ENCODE measurements at regions not wholly inside any gene's neighbourhood (a gene's known extent, or its start where the extent isn't known, plus 50 kb on each side); places are given as distances from the start of the nearest gene placed in this dataset.

GRCh38 chr21:41673596-41674335 is 93.1 kb downstream of the RIPK4 start:
- no peaks in the 10 kb centered on the region for H3K9me3 ChIP-seq (ENCODE audit: control extremely low read depth in 1 of 3, control insufficient read depth in 2 of 3, insufficient read depth in 1 of 3, low read length in 2 of 3)
- TF ChIP-seq CTCF (IDR thresholded peaks at IDR 0.05) (no peak), EZH2 (IDR thresholded peaks at IDR 0.05; ENCODE audit: borderline replicate concordance, insufficient read depth, low read depth, low read length, poor library complexity, severe bottlenecking) (no peak)
- no peak overlapping the region for H3K9ac ChIP-seq (ENCODE audit: low read length)
- 87% methylated on average over 11 of the region's 13 CpGs for WGBS (ENCODE audit: insufficient coverage)
- no peaks in the 10 kb centered on the region for H3K36me3 ChIP-seq (replicated peaks in 1 of 2; ENCODE audit: control extremely low read depth in 1 of 2, control insufficient read depth in 1 of 2, extremely low read depth in 1 of 2, insufficient read depth in 2 of 2, low read length in 1 of 2)
- H3K27ac Mint-ChIP-seq: no peak overlapping the region
- intact Hi-C loops (cut with micrococcal nuclease): no loop called here
- ChIA-PET POLR2A (no interaction called here), CTCF (no interaction called here)
- DNase-seq (no peak), ATAC-seq (ENCODE audit: low read depth) (no peak)
- H3K4me1 Mint-ChIP-seq: no peaks in the 10 kb centered on the region
- no peak overlapping the region for H3K4me2 ChIP-seq (replicated peaks; ENCODE audit: low read depth, low read length, poor library complexity, severe bottlenecking)
- no peaks in the 10 kb centered on the region for H3K79me2 ChIP-seq (ENCODE audit: control insufficient read depth, insufficient read depth, low read length)
- peaks cover 0 to 3% (median 0%) of the 10 kb centered on the region in 4 experiments for H3K27me3 ChIP-seq (replicated peaks in 1 of 4; ENCODE audit: control extremely low read depth in 1 of 4, control insufficient read depth in 3 of 4, insufficient read depth in 4 of 4, low read length in 3 of 4)
- no peak overlapping the region for H3K4me3 Mint-ChIP-seq
- no peak overlapping the region for H2AFZ ChIP-seq (ENCODE audit: insufficient read depth, low read depth, low read length, poor library complexity, severe bottlenecking)
- H4K20me1 ChIP-seq (ENCODE audit: control insufficient read depth, insufficient read depth, low read length, poor library complexity, severe bottlenecking): no peaks in the 10 kb centered on the region
- no peak overlapping the region for H3K4me3 ChIP-seq (ENCODE audit: control extremely low read depth in 1 of 5, extremely low read depth in 1 of 5, insufficient read depth in 1 of 5, low read depth in 2 of 5, low read length in 4 of 5)
- no peaks in the 10 kb centered on the region for H3K4me1 ChIP-seq (ENCODE audit: control insufficient read depth in 2 of 2, insufficient read depth in 2 of 2, low read length in 2 of 2)
- H3K9me3 Mint-ChIP-seq (ENCODE audit: insufficient read depth): no peaks in the 10 kb centered on the region
- H3K27ac ChIP-seq (ENCODE audit: low read length in 2 of 2): no peak overlapping the region
- peaks cover 20% of the 10 kb centered on the region for H3K27me3 Mint-ChIP-seq

GRCh38 chr21:41673071-41673470 is 93.8 kb downstream of the RIPK4 start:
- intact Hi-C loops (cut with micrococcal nuclease): no loop called here
- Histone ChIP-seq H4K20me1 (ENCODE audit: control insufficient read depth, insufficient read depth, low read length, poor library complexity, severe bottlenecking) (no peaks in the 10 kb centered on the region), H3K4me2 (replicated peaks; ENCODE audit: low read depth, low read length, poor library complexity, severe bottlenecking) (no peak overlapping the region), H3K36me3 (replicated peaks in 1 of 2; ENCODE audit: control extremely low read depth in 1 of 2, control insufficient read depth in 1 of 2, extremely low read depth in 1 of 2, insufficient read depth in 2 of 2, low read length in 1 of 2) (no peaks in the 10 kb centered on the region), H3K4me3 (ENCODE audit: control extremely low read depth in 1 of 5, extremely low read depth in 1 of 5, insufficient read depth in 1 of 5, low read depth in 2 of 5, low read length in 4 of 5) (no peak overlapping the region), H3K4me1 (ENCODE audit: control insufficient read depth in 2 of 2, insufficient read depth in 2 of 2, low read length in 2 of 2) (no peaks in the 10 kb centered on the region), H3K27me3 (replicated peaks in 1 of 4; ENCODE audit: control extremely low read depth in 1 of 4, control insufficient read depth in 3 of 4, insufficient read depth in 4 of 4, low read length in 3 of 4) (no peaks in the 10 kb centered on the region), H2AFZ (ENCODE audit: insufficient read depth, low read depth, low read length, poor library complexity, severe bottlenecking) (no peak overlapping the region), H3K27ac (ENCODE audit: low read length in 2 of 2) (no peak overlapping the region), H3K79me2 (ENCODE audit: control insufficient read depth, insufficient read depth, low read length) (no peaks in the 10 kb centered on the region), H3K9me3 (ENCODE audit: control extremely low read depth in 1 of 3, control insufficient read depth in 2 of 3, insufficient read depth in 1 of 3, low read length in 2 of 3) (no peaks in the 10 kb centered on the region), H3K9ac (ENCODE audit: low read length) (no peak overlapping the region)
- POLR2A ChIA-PET: no interaction called here
- no peaks in the 10 kb centered on the region for H3K4me1 Mint-ChIP-seq
- peaks cover 20% of the 10 kb centered on the region for H3K27me3 Mint-ChIP-seq
- no peak overlapping the region for H3K4me3 Mint-ChIP-seq
- no peak for DNase-seq
- TF ChIP-seq CTCF (IDR thresholded peaks at IDR 0.05) (no peak), EZH2 (IDR thresholded peaks at IDR 0.05; ENCODE audit: borderline replicate concordance, insufficient read depth, low read depth, low read length, poor library complexity, severe bottlenecking) (no peak)
- CTCF ChIA-PET: no interaction called here
- H3K9me3 Mint-ChIP-seq (ENCODE audit: insufficient read depth): no peaks in the 10 kb centered on the region
- no peak overlapping the region for H3K27ac Mint-ChIP-seq
- WGBS (ENCODE audit: insufficient coverage): 91% methylated on average over 17 of the region's 18 CpGs
- no peak for ATAC-seq (ENCODE audit: low read depth)
